K562 (cell line): ENCODE measurements at regions not wholly inside any gene's neighbourhood (a gene's known extent, or its start where the extent isn't known, plus 50 kb on each side); places are given as distances from the start of the nearest gene placed in this dataset.

Source experiments
- ATAC-seq: fragments of 200-7000 bp; cut with Tn5 transposase; 3 replicates; pipeline ENCODE4 v1.9.1; 2020; ENCODE audit warnings: moderate library complexity
- BruUV-seq: library from RNA; stranded (reverse); fragments of 400-500 nt; replicated peaks from 2 replicates; lab custom pipeline; 2021; lab: Mats Ljungman, UMichigan
- CTCF ChIA-PET: fragments of 300-600 bp; formaldehyde crosslinking; extraction: SDS; loops from one replicate; lab custom pipeline; 2021; ENCODE audit warnings: low intra/inter-chr PET ratio; lab: Yijun Ruan, JAX
- POLR2A ChIA-PET: fragments of 300-600, 350-650 bp; sonication (Branson Sonifier 250); formaldehyde crosslinking; extraction: SDS; loops from one replicate; lab custom pipeline; 2021; ENCODE audit warnings: antibody characterized with exemption, inconsistent platforms; lab: Yijun Ruan, JAX
- DNase-seq, 4 experiments: peaks; one replicate each; pipeline versions ENCODE4 v3.0.0 to v3.0.0-alpha.2; 2011 to 2018; ENCODE audit warnings: low spot score in 3 of 4, mixed read lengths in 3 of 4; ENCODE audit errors: extremely low read depth in 1 of 4
- FAIRE-seq: peaks from 2 replicates; lab custom pipeline; 2011; peaks lifted over from hg19 to GRCh38; lab: Jason Lieb, UNC
- H2AFZ ChIP-seq: 2 replicates; pipeline ENCODE4 v1.6.0; 2011; ENCODE audit warnings: low read depth, low read length, control low read depth, inconsistent platforms
- H3K27ac ChIP-seq: fragments of 200-600 bp; 3 replicates; pipeline ENCODE4 v1.8.0; 2011; ENCODE audit warnings: low read depth, mild to moderate bottlenecking, control low read depth, inconsistent platforms, low read length, moderate library complexity, mixed read lengths; ENCODE audit errors: extremely low read depth
- H3K27me3 ChIP-seq, 2 experiments: fragments of 300-600 bp in 1 of 2; 2 replicates in 1 of 2; 3 replicates in 1 of 2; pipeline versions ENCODE4 v1.6.0 to v1.8.0; 2011; ENCODE audit warnings: inconsistent platforms in 2 of 2, low read length in 2 of 2, mild to moderate bottlenecking in 1 of 2, mixed read lengths in 1 of 2, moderate library complexity in 1 of 2; ENCODE audit not compliant: control insufficient read depth in 2 of 2, insufficient read depth in 2 of 2
- H3K36me3 ChIP-seq: fragments of 300-600 bp; 3 replicates; pipeline ENCODE4 v1.8.0; 2011; ENCODE audit warnings: mild to moderate bottlenecking, low read length, inconsistent platforms; ENCODE audit not compliant: control insufficient read depth, insufficient read depth
- H3K4me1 ChIP-seq, 2 experiments: fragments of 200-600 bp in 1 of 2; replicated peaks in 1 of 2; 2 replicates in 1 of 2; 3 replicates in 1 of 2; pipeline versions ENCODE4 v1.5.1 to v1.8.0; 2011; ENCODE audit warnings: inconsistent platforms in 2 of 2, low read length in 2 of 2, mild to moderate bottlenecking in 1 of 2, mixed read lengths in 1 of 2, moderate library complexity in 1 of 2; ENCODE audit not compliant: control insufficient read depth in 2 of 2, insufficient read depth in 2 of 2
- H3K4me2 ChIP-seq: 2 replicates; pipeline ENCODE4 v1.6.1; 2011; ENCODE audit warnings: low read length, control low read depth, inconsistent platforms, mixed read lengths; ENCODE audit not compliant: insufficient read depth
- H3K4me3 ChIP-seq: fragments of 200-600 bp; sonication (generic), shearing (Covaris generic); 2 replicates; pipeline ENCODE4 v1.5.1; 2016; ENCODE audit warnings: control low read depth, inconsistent platforms
- H3K79me2 ChIP-seq: fragments of 200-600 bp; 3 replicates; pipeline ENCODE4 v1.8.0; 2011; ENCODE audit warnings: low read length, inconsistent platforms; ENCODE audit not compliant: control insufficient read depth, insufficient read depth
- H3K9ac ChIP-seq, 2 experiments: 2 replicates each; pipeline versions ENCODE4 v1.6.0 to v1.6.1; 2011; ENCODE audit warnings: low read depth in 2 of 2, low read length in 2 of 2, control low read depth in 1 of 2, inconsistent platforms in 1 of 2, mild to moderate bottlenecking in 1 of 2, mixed read lengths in 1 of 2; ENCODE audit not compliant: insufficient read depth in 1 of 2
- H3K9me1 ChIP-seq: one replicate; pipeline ENCODE4 v1.6.0; 2011; ENCODE audit warnings: inconsistent platforms, mild to moderate bottlenecking, low read length, moderate library complexity; ENCODE audit not compliant: control insufficient read depth, insufficient read depth
- H3K9me3 ChIP-seq: replicated peaks from 2 replicates; pipeline ENCODE4 v1.5.1; 2011; ENCODE audit warnings: low read depth, low read length, inconsistent platforms; ENCODE audit not compliant: control insufficient read depth, insufficient read depth
- H4K20me1 ChIP-seq: replicated peaks from 2 replicates; pipeline ENCODE4 v1.6.1; 2011; ENCODE audit warnings: low read length, inconsistent platforms, mixed read lengths; ENCODE audit not compliant: control insufficient read depth, insufficient read depth
- HDAC8 ChIP-seq: fragments of 450-650 bp; IDR thresholded peaks from 2 replicates; pipeline ENCODE4 v1.6.1; 2016; ENCODE audit warnings: mild to moderate bottlenecking, missing genetic modification characterization, moderate library complexity, missing compliant biosample characterization
- HMGN3 ChIP-seq: IDR thresholded peaks from 2 replicates; pipeline ENCODE4 v1.6.1; 2011; ENCODE audit warnings: borderline replicate concordance, low read depth, mild to moderate bottlenecking, mixed read lengths, low read length; ENCODE audit not compliant: insufficient read length; ENCODE audit errors: extremely low read depth
- ZBTB7A ChIP-seq: IDR thresholded peaks from 2 replicates; pipeline ENCODE4 v1.6.1; 2011; ENCODE audit warnings: low read depth, mild to moderate bottlenecking, low read length, moderate library complexity, borderline replicate concordance; ENCODE audit not compliant: control insufficient read depth
- WGBS: fragments of 100-300 bp; shearing (Covaris generic); methylation state at CpG from one replicate; pipeline ENCODE4 v1.1.6; 2016; ENCODE audit warnings: low coverage, mixed read lengths; ENCODE audit not compliant: insufficient coverage; ENCODE audit errors: missing lambda C conversion rate; 5-methylcytosine and 5-hydroxymethylcytosine counted together
- in situ Hi-C: fragments of 300-500 bp; cut with MboI; formaldehyde crosslinking; loops from 4 replicates; pipeline ENCODE4 v1.15.0; 2018; ENCODE audit warnings: inconsistent platforms, mixed read lengths
- intact Hi-C: fragments of 100-400 bp; cut with micrococcal nuclease; formaldehyde crosslinking; loops from 2 replicates; pipeline ENCODE4 v1.14.2; 2022
- TF ChIP-seq, protein P1 (sequence below): fragments of 450-650 bp; IDR thresholded peaks from 2 replicates; pipeline ENCODE4 v1.6.1; 2016; ENCODE audit warnings: missing biosample characterization, missing genetic modification characterization
- TF ChIP-seq, protein P2 (sequence below): sonication (generic); formaldehyde crosslinking; IDR thresholded peaks from 2 replicates; pipeline ENCODE4 v1.8.1; 2022; ENCODE audit warnings: missing genetic modification reagents
- TF ChIP-seq, protein P3 (sequence below): fragments of 250-450 bp; sonication (Bioruptor Pico); IDR thresholded peaks from 2 replicates; pipeline ENCODE4 v1.6.1; 2021; ENCODE audit warnings: mild to moderate bottlenecking

DNA sequence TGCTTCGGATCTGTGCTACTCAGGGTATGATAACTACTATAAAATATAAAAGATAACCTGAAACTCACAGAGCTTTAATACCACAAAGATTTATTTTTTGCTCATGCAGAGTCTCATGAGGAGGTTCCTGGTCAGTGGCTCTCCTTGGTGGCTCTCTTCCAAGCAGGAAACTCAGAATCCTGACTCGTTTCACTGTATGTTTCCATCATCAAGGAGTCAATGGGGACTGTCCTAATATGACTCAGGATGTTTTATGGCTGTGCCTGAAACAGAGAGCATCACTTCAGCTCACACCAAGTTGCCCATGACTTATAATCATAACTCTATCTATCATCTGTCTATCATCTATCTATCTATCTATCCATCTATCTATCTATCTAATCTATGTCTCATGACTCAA lies 620.8 kb upstream of the NR3C2 start:
- no peak overlapping the region for H2AFZ ChIP-seq
- H3K36me3 ChIP-seq = no peaks in the 10 kb centered on the region
- H3K27me3 ChIP-seq = no peaks in the 10 kb centered on the region
- no peaks in the 10 kb centered on the region for H4K20me1 ChIP-seq
- no peak overlapping the region for H3K4me3 ChIP-seq
- H3K9me1 ChIP-seq = no peaks in the 10 kb centered on the region
- WGBS = 0% methylated on average over 2 of the region's 2 CpGs
- no peak overlapping the region for H3K9ac ChIP-seq
- no peaks in the 10 kb centered on the region for H3K79me2 ChIP-seq
- H3K9me3 ChIP-seq = no peaks in the 10 kb centered on the region; the same call in 1 of the 2 replicates
- intact Hi-C loops (no loop called here), in situ Hi-C loops (no loop called here)
- DNase-seq = no peak
- H3K27ac ChIP-seq = no peak overlapping the region
- no peak for FAIRE-seq
- ChIA-PET POLR2A (no interaction called here), CTCF (no interaction called here)
- H3K4me1 ChIP-seq = no peaks in the 10 kb centered on the region
- ATAC-seq = no peak
- no TSS peak for BruUV-seq
- TF ChIP-seq HDAC8 (tag) (no peak), ZBTB7A (no peak), HMGN3 (no peak)
- TF ChIP-seq, protein P1, sequence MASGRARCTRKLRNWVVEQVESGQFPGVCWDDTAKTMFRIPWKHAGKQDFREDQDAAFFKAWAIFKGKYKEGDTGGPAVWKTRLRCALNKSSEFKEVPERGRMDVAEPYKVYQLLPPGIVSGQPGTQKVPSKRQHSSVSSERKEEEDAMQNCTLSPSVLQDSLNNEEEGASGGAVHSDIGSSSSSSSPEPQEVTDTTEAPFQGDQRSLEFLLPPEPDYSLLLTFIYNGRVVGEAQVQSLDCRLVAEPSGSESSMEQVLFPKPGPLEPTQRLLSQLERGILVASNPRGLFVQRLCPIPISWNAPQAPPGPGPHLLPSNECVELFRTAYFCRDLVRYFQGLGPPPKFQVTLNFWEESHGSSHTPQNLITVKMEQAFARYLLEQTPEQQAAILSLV (tag) = no peak
- TF ChIP-seq, protein P2, sequence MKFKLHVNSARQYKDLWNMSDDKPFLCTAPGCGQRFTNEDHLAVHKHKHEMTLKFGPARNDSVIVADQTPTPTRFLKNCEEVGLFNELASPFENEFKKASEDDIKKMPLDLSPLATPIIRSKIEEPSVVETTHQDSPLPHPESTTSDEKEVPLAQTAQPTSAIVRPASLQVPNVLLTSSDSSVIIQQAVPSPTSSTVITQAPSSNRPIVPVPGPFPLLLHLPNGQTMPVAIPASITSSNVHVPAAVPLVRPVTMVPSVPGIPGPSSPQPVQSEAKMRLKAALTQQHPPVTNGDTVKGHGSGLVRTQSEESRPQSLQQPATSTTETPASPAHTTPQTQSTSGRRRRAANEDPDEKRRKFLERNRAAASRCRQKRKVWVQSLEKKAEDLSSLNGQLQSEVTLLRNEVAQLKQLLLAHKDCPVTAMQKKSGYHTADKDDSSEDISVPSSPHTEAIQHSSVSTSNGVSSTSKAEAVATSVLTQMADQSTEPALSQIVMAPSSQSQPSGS = no peak
- TF ChIP-seq, protein P3, sequence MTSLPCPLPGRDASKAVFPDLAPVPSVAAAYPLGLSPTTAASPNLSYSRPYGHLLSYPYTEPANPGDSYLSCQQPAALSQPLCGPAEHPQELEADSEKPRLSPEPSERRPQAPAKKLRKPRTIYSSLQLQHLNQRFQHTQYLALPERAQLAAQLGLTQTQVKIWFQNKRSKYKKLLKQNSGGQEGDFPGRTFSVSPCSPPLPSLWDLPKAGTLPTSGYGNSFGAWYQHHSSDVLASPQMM (CRISPR knock-in tag) = no peak
- H3K4me2 ChIP-seq = no peak overlapping the region
